OCI-LY3 (cell line): ENCODE measurements at regions not wholly inside any gene's neighbourhood (a gene's known extent, or its start where the extent isn't known, plus 50 kb on each side); places are given as distances from the start of the nearest gene placed in this dataset.

Source experiments
- EZH2phosphoT487 ChIP-seq: fragments of 200-600 bp; shearing (Covaris generic); IDR thresholded peaks from 2 replicates; pipeline ENCODE4 v1.6.1; 2018; ENCODE audit warnings: antibody characterized with exemption, mixed run types, low read depth
- TF ChIP-seq, protein P1 (sequence below): fragments of 200-600, 300-600 bp; sonication (generic); IDR thresholded peaks from 2 replicates; pipeline ENCODE4 v1.5.1; 2014; ENCODE audit warnings: antibody characterized with exemption, low read length, low read depth

DNA sequence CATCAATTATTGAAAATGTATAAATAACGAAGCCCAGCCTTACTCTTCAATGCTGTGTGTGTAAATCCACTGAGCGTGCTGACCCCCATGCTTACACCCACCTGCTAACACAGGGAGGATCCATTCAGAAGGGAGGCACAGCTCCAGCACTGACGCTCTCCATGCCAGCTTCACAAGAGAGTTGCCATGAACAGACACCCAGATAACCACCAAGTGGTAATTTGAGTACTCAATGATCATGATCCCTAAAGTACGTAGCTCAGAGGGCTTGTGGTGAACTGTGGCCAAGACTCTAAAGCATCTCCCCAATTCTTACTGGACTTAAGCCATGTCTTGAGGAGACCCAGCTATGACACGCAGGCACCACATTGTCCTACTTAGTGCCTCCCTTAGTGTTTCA is 98.7 kb downstream of the IGLL1 start:
- TF ChIP-seq, protein P1, sequence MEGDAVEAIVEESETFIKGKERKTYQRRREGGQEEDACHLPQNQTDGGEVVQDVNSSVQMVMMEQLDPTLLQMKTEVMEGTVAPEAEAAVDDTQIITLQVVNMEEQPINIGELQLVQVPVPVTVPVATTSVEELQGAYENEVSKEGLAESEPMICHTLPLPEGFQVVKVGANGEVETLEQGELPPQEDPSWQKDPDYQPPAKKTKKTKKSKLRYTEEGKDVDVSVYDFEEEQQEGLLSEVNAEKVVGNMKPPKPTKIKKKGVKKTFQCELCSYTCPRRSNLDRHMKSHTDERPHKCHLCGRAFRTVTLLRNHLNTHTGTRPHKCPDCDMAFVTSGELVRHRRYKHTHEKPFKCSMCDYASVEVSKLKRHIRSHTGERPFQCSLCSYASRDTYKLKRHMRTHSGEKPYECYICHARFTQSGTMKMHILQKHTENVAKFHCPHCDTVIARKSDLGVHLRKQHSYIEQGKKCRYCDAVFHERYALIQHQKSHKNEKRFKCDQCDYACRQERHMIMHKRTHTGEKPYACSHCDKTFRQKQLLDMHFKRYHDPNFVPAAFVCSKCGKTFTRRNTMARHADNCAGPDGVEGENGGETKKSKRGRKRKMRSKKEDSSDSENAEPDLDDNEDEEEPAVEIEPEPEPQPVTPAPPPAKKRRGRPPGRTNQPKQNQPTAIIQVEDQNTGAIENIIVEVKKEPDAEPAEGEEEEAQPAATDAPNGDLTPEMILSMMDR: no peak
- no peak for TF ChIP-seq EZH2phosphoT487
